SKM-1 (cell line): ENCODE measurements at regions not wholly inside any gene's neighbourhood (a gene's known extent, or its start where the extent isn't known, plus 50 kb on each side); places are given as distances from the start of the nearest gene placed in this dataset.
"Not testable (repeated sequence)": the region's sequence is repeated elsewhere in the genome, so short reads cannot be mapped to it uniquely, and the experiment has no call there.

Source experiments
- DNase-seq: peaks from one replicate; lab custom pipeline; 2025; ENCODE audit not compliant: unreplicated experiment; lab: John Stamatoyannopoulos, UW

GRCh38 chr12:68387338-68387737 lies 55.2 kb upstream of the MDM1 start:
- DNase-seq: no peak

- no peak for DNase-seq
Observed at GRCh38 chr12:68389305-68389704, 57.1 kb upstream of the MDM1 start.

DNA sequence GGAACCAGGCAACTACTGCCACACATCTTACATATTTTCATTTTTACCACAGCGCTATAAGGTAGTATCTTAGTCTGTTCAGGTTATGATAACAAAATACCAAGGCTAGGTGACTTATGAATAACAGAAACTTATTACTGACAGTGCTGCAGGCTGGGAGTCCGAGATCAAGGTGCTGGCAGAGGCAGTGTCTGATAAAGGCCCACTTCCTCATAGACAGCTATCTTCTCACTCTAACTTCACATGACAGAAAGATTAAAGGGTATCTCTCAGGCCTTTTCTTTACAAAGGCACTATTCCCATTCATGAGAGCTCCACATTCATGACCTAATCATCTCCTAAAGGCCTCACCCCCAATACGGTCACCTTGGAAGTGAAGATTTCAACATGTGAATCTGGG lies 59.8 kb upstream of the MDM1 start:
- no peak for DNase-seq

- DNase-seq: no peak
Observed at GRCh38 chr12:68392376-68392775, 60.2 kb upstream of the MDM1 start.

- no peak for DNase-seq
Observed at GRCh38 chr12:68393417-68393816, 61.3 kb upstream of the MDM1 start.

GRCh38 chr12:68397566-68398158 lies 65.5 kb upstream of the MDM1 start:
- DNase-seq: no peak

DNA sequence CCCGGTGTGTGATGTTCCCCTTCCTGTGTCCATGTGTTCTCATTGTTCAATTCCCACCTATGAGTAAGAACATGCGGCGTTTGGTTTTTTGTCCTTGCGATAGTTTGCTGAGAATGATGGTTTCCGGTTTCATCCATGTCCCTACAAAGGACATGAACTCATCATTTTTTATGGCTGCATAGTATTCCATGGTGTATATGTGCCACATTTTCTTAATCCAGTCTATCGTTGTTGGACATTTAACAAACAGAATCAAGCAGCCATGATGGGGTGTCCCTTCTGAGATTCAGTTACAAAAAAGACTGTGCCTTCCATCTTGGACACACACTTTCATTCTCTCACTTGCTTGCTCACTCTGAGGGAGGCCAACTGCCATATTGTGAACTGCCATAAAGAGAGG lies 66.5 kb upstream of the MDM1 start:
- not testable (repeated sequence) for DNase-seq

GRCh38 chr12:68400226-68400829 lies 68.2 kb upstream of the MDM1 start:
- DNase-seq: no peak

GRCh38 chr12:68402422-68402821 lies 70.3 kb upstream of the MDM1 start:
- no peak for DNase-seq

GRCh38 chr12:68403296-68403695 lies 71.1 kb upstream of the MDM1 start:
- no peak for DNase-seq

GRCh38 chr12:68403711-68404110 lies 71.5 kb upstream of the MDM1 start:
- DNase-seq: no peak

- no peak for DNase-seq
Observed at GRCh38 chr12:68405343-68405781, 73.2 kb upstream of the MDM1 start.

- DNase-seq: no peak
Observed at GRCh38 chr12:68406134-68406576, 74.0 kb upstream of the MDM1 start.

GRCh38 chr12:68406911-68407310 lies 74.7 kb upstream of the MDM1 start:
- DNase-seq: no peak

DNA sequence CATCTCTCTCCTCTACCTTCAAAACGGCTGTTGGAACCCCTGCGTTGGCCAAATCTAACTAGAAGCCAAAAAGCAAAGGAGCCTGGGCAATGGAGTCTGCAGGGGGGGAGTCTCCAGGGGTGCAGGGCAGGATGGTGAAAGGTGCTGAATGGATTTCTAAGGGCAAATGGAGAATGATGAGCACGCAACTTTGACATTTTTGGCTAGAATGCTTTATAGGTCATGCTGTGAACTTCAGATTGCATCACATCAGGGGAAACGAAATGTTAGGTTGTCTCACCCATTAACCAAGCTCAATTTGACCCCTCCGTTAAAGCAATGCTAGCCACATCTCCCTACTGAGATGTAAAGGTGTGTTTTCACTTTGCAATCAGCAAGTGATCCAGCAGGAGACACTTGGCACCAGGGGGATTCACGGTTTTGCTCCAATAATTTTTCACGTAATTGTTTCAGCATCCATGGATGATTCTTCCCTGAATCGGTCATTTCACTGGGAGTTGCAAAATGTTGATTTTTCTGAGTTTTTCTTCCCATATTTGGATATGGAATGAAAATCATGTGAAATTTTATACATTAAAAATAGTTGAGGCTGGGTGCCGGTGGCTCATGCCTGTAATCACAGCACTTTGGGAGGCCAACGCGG lies 78.0 kb upstream of the MDM1 start:
- DNase-seq: no peak

GRCh38 chr12:68411371-68411770 lies 79.2 kb upstream of the MDM1 start:
- DNase-seq: no peak

- DNase-seq: no peak
Observed at GRCh38 chr12:68414988-68415387, 82.8 kb upstream of the MDM1 start.

- DNase-seq: no peak
Observed at GRCh38 chr12:68416350-68416749, 84.2 kb upstream of the MDM1 start.

- no peak for DNase-seq
Observed at GRCh38 chr12:68416826-68417225, 84.7 kb upstream of the MDM1 start.

- no peak for DNase-seq
Observed at GRCh38 chr12:68418137-68418460, 85.9 kb upstream of the MDM1 start.

DNA sequence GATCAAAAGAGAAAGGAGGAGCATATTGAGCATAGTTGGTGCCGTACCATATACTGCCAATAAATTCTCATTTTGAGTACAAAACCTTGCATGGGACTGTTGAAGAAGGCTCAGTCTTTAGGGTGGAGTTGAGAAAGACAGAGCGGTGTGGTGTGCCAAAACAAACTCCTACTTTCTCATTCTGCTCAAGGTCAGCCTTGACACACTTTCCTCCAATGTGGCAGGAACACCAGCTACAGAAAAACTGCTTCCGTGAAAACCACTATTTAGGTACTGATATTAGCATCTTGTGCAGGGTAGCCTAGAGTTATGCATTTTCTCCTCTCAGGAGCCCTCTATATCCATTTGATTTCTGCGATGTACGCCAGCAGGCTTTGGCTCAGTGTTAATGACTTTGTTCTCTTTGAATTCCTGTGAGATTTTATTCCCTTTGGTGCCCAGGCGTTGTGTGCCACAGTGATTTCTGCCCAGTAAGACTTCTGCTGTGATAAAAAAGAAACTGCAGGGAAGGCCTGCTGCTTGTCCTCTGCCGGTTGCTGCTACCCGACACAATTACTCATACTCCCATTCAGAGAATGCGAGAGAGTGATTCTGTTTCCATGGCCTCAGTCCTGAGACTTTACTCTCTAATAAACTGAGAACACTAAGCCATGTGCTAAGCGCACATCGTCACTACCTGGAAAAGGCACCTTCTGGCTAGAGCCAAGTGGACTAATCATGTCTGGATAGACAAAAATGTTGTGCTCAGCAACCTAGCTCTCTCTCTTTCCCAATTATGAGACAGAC lies 88.3 kb upstream of the MDM1 start:
- no peak for DNase-seq

DNA sequence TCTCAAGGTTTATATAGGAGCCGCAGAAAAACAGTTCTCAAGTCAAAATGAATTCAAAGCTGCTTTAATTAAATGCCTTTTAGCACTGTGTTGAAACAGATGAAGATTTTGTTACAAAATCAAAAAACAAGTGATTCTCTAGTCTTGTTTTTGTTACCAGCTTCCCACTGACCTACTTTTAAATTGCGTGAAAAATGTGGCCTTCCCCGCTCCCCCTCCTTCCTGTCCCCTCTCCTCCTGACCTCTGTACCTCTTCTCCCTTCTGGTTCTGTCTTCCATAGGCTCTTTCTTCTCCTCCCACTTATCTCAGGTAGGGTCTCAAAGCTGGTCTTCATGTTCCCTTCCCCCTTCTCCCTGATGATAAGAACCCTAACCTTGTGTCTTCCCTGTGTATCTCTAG lies 90.0 kb upstream of the MDM1 start:
- no peak for DNase-seq
